ENCODE measurements at regions not wholly inside any gene's neighbourhood (a gene's known extent, or its start where the extent isn't known, plus 50 kb on each side); places are given as distances from the start of the nearest gene placed in this dataset.
"Not testable (repeated sequence)": the region's sequence is repeated elsewhere in the genome, so short reads cannot be mapped to it uniquely, and the experiment has no call there.

DNA sequence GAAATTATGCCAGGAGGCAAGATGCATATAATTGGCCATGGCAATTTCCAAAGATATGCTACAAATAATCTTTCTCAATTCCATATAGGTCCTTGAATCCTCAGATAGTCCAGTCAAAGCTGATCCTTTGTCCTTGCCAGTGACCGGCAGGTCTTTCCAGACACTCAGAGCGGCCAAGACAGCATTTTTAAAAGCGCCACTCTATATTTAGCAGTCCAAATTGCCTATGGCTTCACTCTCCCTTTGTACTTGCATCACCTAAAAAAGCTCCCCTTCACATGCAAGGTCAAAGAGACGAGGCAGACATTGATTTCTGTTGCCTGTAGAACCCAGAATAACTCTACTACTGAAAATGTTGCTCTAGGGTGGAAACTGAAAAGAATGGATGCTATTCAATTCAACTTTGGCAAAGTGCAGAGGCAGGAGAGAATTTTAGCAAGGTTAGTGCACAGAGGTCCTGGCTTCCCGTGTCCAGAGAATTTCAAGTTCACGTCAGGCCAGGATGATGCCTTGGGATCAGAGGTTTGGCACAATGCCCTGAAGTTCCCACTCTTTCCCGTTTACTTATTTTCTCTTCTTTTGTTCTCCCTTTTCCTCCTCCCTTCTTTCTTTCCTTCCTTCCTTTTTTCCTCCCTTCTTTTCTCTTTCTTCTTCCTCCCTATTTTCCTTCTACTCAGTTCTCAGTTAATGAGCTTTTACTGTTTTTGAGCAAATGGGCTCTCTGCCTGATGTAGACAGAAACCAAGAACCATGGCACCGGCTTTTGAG lies 108.5 kb downstream of the KCNK1 start:
- H3K36me3 ChIP-seq = no peaks in the 10 kb centered on the region
- no peak overlapping the region for H3K27ac ChIP-seq
- no peaks in the 10 kb centered on the region for H3K4me1 ChIP-seq
- TF ChIP-seq, protein P1, sequence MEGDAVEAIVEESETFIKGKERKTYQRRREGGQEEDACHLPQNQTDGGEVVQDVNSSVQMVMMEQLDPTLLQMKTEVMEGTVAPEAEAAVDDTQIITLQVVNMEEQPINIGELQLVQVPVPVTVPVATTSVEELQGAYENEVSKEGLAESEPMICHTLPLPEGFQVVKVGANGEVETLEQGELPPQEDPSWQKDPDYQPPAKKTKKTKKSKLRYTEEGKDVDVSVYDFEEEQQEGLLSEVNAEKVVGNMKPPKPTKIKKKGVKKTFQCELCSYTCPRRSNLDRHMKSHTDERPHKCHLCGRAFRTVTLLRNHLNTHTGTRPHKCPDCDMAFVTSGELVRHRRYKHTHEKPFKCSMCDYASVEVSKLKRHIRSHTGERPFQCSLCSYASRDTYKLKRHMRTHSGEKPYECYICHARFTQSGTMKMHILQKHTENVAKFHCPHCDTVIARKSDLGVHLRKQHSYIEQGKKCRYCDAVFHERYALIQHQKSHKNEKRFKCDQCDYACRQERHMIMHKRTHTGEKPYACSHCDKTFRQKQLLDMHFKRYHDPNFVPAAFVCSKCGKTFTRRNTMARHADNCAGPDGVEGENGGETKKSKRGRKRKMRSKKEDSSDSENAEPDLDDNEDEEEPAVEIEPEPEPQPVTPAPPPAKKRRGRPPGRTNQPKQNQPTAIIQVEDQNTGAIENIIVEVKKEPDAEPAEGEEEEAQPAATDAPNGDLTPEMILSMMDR (IDR thresholded peaks at IDR 0.05 in 8 of 11, conservative IDR thresholded peaks at IDR 0.05 in 3 of 11) = no peak
- TF ChIP-seq POLR2A (IDR thresholded peaks at IDR 0.05) (no peak), POLR2AphosphoS5 (IDR thresholded peaks at IDR 0.05) (no peak)
- no peak for DNase-seq
- 63 to 72% (median 64%) methylated on average over 8 of the region's 8 CpGs for WGBS, 5 donors
- H3K4me3 ChIP-seq = no peak overlapping the region
- intact Hi-C loops (cut with DNase I; ENCODE audit: low total_unique reads) = no loop called here
- H3K27me3 ChIP-seq (replicated peaks in 1 of 7) = no peaks in the 10 kb centered on the region
- peaks cover 0 to 13% (median 0%) of the 10 kb centered on the region in 8 donors for H3K9me3 ChIP-seq

DNA sequence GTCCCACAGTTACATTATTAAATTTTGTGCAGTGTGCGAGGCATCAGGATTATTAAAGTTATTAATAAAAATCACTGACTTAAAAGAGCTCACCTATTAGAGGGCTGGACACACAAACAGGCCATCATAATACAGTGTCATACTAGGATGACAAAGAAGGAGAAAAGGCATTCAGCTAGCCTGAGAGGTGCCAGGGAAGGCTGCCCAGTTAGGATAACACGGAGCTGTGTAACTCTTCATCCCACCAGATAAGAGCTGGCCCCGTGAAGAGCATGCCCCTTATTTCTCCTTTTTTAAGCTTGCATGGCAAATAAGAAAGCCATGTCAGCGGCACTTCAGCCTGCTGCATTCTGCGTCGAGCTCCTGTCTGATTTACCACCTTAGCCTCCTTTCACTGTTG lies 109.5 kb downstream of the KCNK1 start:
- no peak for DNase-seq
- Histone ChIP-seq H3K9me3 (peaks cover 0 to 6% (median 0%) of the 10 kb centered on the region in 8 donors), H3K27me3 (replicated peaks in 1 of 7) (no peaks in the 10 kb centered on the region), H3K4me3 (no peak overlapping the region), H3K27ac (no peak overlapping the region), H3K4me1 (no peaks in the 10 kb centered on the region), H3K36me3 (no peaks in the 10 kb centered on the region)
- intact Hi-C loops (cut with DNase I; ENCODE audit: low total_unique reads) = no loop called here
- WGBS, 5 donors = 85 to 95% (median 89%) methylated on average over 6 of the region's 6 CpGs
- no peak for TF ChIP-seq POLR2AphosphoS5 (IDR thresholded peaks at IDR 0.05)
- no peak for TF ChIP-seq POLR2A (IDR thresholded peaks at IDR 0.05)
- TF ChIP-seq, protein P1 (IDR thresholded peaks at IDR 0.05 in 8 of 11, conservative IDR thresholded peaks at IDR 0.05 in 3 of 11) = no peak

DNA sequence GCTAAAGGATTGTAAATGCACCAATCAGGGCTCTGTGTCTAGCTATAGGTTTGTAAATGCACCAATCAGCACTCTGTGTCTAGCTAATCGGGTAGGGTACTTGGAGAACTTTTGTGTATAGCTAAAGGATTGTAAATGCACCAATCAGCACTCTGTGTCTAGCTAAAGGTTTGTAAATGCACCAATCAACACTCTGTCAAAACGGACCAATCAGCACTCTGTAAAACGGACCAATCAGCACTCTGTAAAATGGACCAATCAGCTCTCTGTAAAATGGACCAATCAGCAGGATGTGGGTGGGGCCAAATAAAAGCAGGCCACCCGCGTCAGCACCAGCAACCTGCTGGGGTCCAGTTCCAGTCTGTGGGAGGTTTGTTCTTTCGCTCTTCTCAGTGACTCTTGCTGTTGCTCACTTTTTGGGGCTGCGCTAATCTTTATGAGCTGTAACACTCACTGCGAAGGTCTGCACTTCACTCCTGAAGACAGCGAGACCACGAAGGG lies 110.3 kb downstream of the KCNK1 start:
- intact Hi-C loops (cut with DNase I; ENCODE audit: low total_unique reads); H3K36me3 ChIP-seq; H3K9me3 ChIP-seq; H3K4me1 ChIP-seq; H3K27me3 ChIP-seq (replicated peaks in 1 of 7); H3K27ac ChIP-seq; DNase-seq; H3K4me3 ChIP-seq: not testable (repeated sequence)
- 82 to 90% (median 89%) methylated on average over 10 of the region's 10 CpGs for WGBS, 5 donors

DNA sequence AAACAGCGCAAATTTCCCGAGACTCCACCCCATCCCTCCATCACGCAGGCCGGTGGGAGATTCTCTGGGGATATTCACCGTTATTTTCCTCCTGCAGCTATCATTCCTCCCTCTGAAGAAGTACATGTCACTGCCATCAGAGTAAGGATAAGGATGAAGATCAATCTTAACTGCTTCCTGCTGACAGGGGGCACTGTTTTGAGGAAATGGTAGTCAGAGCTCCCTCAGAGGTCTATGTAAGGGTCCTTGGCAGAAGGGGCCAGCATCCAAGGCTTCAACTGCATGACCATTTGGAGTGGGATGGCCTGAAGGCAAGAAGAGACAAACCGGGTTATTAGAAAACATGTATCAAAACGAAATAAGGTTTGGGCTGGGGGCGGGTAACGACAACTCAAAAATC lies 111.5 kb downstream of the KCNK1 start:
- intact Hi-C loops (cut with DNase I; ENCODE audit: low total_unique reads) = no loop called here
- Histone ChIP-seq H3K27ac (no peak overlapping the region), H3K9me3 (peaks cover 0 to 6% (median 0%) of the 10 kb centered on the region in 8 donors), H3K36me3 (no peaks in the 10 kb centered on the region), H3K4me1 (no peaks in the 10 kb centered on the region), H3K27me3 (replicated peaks in 1 of 7) (no peaks in the 10 kb centered on the region), H3K4me3 (no peak overlapping the region)
- no peak for DNase-seq
- WGBS, 5 donors = 80 to 84% (median 82%) methylated on average over 9 of the region's 9 CpGs
- no peak for TF ChIP-seq POLR2AphosphoS5 (IDR thresholded peaks at IDR 0.05)
- TF ChIP-seq, protein P1 (IDR thresholded peaks at IDR 0.05 in 8 of 11, conservative IDR thresholded peaks at IDR 0.05 in 3 of 11) = no peak
- TF ChIP-seq POLR2A (IDR thresholded peaks at IDR 0.05) = no peak

Data from spleen (tissue), 11 donors.